Nephron progenitor cell (in vitro differentiated cells): ENCODE measurements at regions not wholly inside any gene's neighbourhood (a gene's known extent, or its start where the extent isn't known, plus 50 kb on each side); places are given as distances from the start of the nearest gene placed in this dataset.

Source experiments
- DNase-seq: peaks from one replicate; pipeline ENCODE4 v3.0.0; 2021
- H3K27ac Mint-ChIP-seq: 2 replicates; pipeline ENCODE4 v1.8.0; 2021; ENCODE audit warnings: mild to moderate bottlenecking, moderate library complexity, mixed read lengths
- H3K27me3 Mint-ChIP-seq: 2 replicates; pipeline ENCODE4 v1.8.0; 2021; ENCODE audit warnings: mild to moderate bottlenecking, low read depth, mixed read lengths; ENCODE audit not compliant: poor library complexity
- H3K36me3 Mint-ChIP-seq: 2 replicates; pipeline ENCODE4 v1.8.0; 2021; ENCODE audit warnings: low read depth, mixed read lengths
- H3K4me1 Mint-ChIP-seq: 2 replicates; pipeline ENCODE4 v1.8.0; 2021; ENCODE audit warnings: mixed read lengths
- H3K4me3 Mint-ChIP-seq: 2 replicates; pipeline ENCODE4 v1.8.0; 2021; ENCODE audit warnings: mild to moderate bottlenecking, moderate library complexity, mixed read lengths
- H3K9me3 Mint-ChIP-seq: 2 replicates; pipeline ENCODE4 v1.8.0; 2021; ENCODE audit warnings: mild to moderate bottlenecking, moderate library complexity, mixed read lengths
- TF ChIP-seq, protein P1 (sequence below): fragments of 200-600 bp; sonication (generic); IDR thresholded peaks from 2 replicates; pipeline ENCODE4 v1.5.0; 2021; ENCODE audit warnings: antibody characterized with exemption

DNA sequence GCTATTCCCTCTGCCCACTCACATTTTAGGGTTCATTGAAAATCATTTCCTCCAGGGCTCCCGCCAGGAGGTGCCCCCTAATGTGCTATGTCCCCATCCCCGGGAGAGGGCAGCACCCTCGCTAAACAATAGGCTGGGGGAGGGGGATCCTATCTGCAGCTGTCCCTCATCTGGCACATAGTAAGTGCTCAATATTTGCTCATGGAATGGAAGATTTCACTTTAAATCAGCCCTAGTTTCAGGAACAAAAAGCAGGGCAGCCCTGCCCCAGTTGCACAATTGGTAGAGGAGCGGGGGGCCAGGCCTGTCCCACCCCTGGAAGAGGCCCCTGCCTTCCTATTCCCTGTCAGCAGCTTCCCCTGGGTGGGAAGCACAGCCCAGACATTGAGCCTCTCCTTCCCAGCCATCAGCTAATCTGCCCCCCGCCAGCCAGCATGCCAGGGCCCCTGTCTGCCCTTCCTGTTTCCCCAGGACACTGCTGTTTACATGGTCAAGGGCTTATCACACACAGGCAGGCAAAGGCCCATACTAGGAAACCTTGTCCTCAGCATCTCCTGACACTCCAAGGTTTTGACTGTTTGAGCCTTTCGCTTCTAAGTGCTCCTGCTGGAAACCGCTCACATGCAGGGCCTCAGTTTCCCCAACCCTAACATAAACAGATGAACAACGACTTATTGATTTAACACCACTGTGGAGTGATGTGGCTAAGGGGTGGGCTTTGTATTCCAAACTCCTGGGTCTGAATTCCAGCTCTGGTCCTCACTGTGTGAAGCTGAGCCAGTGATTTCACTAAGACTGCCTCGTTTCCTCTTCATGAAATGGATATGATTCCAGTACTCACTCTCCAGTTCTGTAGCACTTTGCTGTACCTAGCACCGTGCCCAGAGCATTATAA is 130.7 kb upstream of the ZMIZ1 start:
- TF ChIP-seq, protein P1, sequence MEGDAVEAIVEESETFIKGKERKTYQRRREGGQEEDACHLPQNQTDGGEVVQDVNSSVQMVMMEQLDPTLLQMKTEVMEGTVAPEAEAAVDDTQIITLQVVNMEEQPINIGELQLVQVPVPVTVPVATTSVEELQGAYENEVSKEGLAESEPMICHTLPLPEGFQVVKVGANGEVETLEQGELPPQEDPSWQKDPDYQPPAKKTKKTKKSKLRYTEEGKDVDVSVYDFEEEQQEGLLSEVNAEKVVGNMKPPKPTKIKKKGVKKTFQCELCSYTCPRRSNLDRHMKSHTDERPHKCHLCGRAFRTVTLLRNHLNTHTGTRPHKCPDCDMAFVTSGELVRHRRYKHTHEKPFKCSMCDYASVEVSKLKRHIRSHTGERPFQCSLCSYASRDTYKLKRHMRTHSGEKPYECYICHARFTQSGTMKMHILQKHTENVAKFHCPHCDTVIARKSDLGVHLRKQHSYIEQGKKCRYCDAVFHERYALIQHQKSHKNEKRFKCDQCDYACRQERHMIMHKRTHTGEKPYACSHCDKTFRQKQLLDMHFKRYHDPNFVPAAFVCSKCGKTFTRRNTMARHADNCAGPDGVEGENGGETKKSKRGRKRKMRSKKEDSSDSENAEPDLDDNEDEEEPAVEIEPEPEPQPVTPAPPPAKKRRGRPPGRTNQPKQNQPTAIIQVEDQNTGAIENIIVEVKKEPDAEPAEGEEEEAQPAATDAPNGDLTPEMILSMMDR, result no peak
- no peak overlapping the region for H3K27ac Mint-ChIP-seq
- DNase-seq, result no peak

DNA sequence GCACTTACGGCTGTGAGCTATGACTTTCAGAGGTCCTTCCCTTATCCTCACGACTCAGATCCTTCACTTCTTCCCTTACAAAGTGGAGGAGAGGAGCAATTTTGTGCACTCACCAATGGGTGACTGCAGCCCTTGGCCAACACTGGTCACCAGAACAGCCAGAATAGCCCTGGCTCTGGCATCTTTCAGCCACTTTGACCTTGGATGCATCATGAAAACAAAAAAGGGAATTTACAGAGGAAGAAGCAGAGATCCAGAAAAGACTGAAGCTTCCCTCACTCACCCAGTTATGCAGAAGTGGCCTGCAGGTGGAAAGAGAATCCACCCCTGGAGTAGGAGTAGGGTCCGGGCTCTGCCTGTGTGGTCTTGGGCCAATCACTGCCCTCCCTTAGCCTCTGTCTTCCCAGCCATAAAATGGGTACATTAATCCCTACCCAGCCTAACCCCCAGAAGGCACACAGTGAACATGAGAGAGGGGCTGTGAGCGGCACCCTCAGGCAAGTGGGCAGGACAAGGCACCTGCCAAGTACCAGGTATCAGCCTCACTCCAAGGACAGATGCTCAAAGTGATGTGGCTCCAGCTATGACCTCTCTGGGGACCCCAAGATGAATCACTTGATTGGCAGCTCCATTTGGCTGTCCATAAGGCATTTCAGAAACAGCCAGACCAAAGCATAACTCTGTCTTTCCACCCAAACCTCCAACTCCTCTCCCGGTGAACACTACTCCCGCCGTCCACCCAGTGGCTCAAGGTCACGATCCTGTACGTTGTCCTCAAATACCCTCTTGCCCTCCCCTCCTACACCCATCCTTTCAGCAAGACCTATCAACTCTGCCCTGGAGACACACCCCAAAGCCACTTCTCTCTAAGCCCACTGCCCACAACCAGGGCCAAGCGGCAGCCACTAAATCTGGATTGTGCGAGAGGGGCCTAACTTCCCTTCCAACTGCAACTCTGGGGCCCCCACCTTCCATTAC is 129.8 kb upstream of the ZMIZ1 start:
- Mint-ChIP-seq H3K36me3 (no peaks in the 10 kb centered on the region), H3K9me3 (peaks cover 16% of the 10 kb centered on the region), H3K27ac (no peak overlapping the region), H3K27me3 (peaks cover 34% of the 10 kb centered on the region), H3K4me3 (no peak overlapping the region), H3K4me1 (peaks cover 51% of the 10 kb centered on the region)
- no peak for DNase-seq
- TF ChIP-seq, protein P1, result no peak

More for the DNA sequence above, 130.7 kb upstream of the ZMIZ1 start:
- Mint-ChIP-seq H3K36me3 (no peaks in the 10 kb centered on the region), H3K4me1 (peaks cover 51% of the 10 kb centered on the region), H3K9me3 (peaks cover 11% of the 10 kb centered on the region), H3K4me3 (no peak overlapping the region), H3K27me3 (peaks cover 30% of the 10 kb centered on the region)

DNA sequence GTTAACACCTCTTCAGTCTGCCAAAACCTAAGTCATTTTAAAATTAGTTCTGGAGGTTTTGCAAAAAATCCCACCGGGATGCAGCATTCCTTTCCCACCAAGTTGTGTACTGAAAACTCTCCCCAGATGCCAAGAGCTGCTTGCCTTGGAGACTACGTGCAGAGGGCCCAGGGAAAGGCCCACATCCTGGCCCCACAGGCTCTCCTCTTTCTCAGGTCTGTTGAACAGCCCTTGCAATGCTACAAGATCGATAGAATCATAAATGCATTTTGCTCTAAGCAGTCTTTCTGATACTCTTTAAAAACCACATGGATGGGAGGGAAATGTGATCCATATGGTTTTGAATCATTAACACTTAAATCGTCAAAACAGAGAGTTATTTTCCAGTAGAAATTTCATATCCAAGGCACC is 126.7 kb upstream of the ZMIZ1 start:
- no peak overlapping the region for H3K4me3 Mint-ChIP-seq
- H3K9me3 Mint-ChIP-seq, result peaks cover 16% of the 10 kb centered on the region
- H3K27ac Mint-ChIP-seq, result no peak overlapping the region
- no peak for DNase-seq
- peaks cover 34% of the 10 kb centered on the region for H3K27me3 Mint-ChIP-seq
- H3K4me1 Mint-ChIP-seq, result peaks cover 39% of the 10 kb centered on the region
- TF ChIP-seq, protein P1, result no peak
- H3K36me3 Mint-ChIP-seq, result no peaks in the 10 kb centered on the region

DNA sequence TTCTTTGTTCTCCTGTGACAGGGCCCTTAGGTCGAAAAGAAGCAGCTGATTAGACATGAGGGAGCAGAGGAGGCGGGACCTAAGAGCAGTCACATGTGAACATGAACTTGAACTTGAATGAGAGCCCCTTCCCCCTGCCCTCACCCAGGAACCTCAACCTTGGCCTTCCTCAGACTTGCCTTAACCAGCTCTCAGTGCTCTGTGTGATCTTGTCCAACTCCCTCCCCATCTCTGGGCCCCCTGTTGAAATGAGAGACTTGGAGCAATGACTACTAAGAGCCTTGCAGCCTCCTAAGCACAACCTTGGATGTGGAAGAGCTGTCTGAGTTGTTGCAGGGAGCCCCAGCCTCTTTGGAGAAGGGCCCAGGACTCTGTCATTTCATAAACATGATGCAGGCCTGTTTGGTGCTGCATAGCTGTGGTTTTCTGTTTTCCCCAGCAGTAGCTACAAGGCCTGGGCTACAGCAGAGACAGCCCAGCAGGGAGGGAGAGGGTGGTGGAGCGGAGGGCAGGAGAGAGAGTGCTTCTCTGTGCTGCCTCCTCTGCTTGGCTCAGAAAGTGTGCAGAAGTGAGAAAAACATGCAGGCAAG is 123.9 kb upstream of the ZMIZ1 start:
- H3K9me3 Mint-ChIP-seq, result peaks cover 16% of the 10 kb centered on the region
- no peak for DNase-seq
- H3K27me3 Mint-ChIP-seq, result peaks cover 27% of the 10 kb centered on the region
- H3K36me3 Mint-ChIP-seq, result no peaks in the 10 kb centered on the region
- TF ChIP-seq, protein P1, result no peak
- peaks cover 28% of the 10 kb centered on the region for H3K4me1 Mint-ChIP-seq
- no peak overlapping the region for H3K27ac Mint-ChIP-seq
- no peak overlapping the region for H3K4me3 Mint-ChIP-seq

DNA sequence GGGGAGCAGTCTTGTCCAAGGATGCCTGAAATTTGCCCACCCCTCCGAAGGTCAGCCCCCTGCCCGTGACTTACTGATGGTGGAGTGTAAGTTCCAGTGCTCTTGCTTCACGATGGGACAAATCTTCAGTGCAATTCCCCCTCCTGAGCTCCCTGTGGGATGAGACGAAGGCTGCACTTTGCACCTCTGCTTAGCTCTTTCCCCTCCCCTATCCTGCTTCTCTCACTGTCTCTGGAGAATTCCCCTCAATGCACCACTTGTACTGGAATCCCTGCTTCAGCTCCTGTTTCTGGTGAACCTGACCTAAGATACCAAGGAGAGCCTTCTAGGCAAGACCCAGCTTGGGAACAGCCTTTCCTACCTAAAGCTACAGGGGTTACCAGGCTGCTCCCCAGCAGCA is 122.9 kb upstream of the ZMIZ1 start:
- TF ChIP-seq, protein P1, result no peak
- Mint-ChIP-seq H3K4me3 (no peak overlapping the region), H3K36me3 (no peaks in the 10 kb centered on the region)

More for the DNA sequence above, 122.9 kb upstream of the ZMIZ1 start:
- DNase-seq, result no peak
- Mint-ChIP-seq H3K4me1 (peaks cover 36% of the 10 kb centered on the region), H3K9me3 (peaks cover 16% of the 10 kb centered on the region), H3K27ac (no peak overlapping the region), H3K27me3 (peaks cover 29% of the 10 kb centered on the region)
